H9 (cell line): ENCODE measurements at regions not wholly inside any gene's neighbourhood (a gene's known extent, or its start where the extent isn't known, plus 50 kb on each side); places are given as distances from the start of the nearest gene placed in this dataset.

Source experiments
- DNase-seq: peaks from one replicate; pipeline ENCODE4 v3.0.0-alpha.2; 2017
- H2AFZ ChIP-seq: one replicate; pipeline ENCODE4 v1.6.1; 2013; ENCODE audit warnings: mild to moderate bottlenecking, low read length, control low read depth, moderate library complexity
- H2AK5ac ChIP-seq: 2 replicates; pipeline ENCODE4 v1.6.1; 2013; ENCODE audit warnings: low read length, control low read depth, mixed read lengths; ENCODE audit not compliant: insufficient read length
- H2BK120ac ChIP-seq: one replicate; pipeline ENCODE4 v1.6.1; 2013; ENCODE audit warnings: low read depth, mild to moderate bottlenecking, low read length, control low read depth, inconsistent platforms; ENCODE audit not compliant: poor library complexity, severe bottlenecking
- H2BK12ac ChIP-seq: 2 replicates; pipeline ENCODE4 v1.6.1; 2013; ENCODE audit warnings: low read length, control low read depth, mixed read lengths, low read depth; ENCODE audit not compliant: insufficient read length
- H2BK15ac ChIP-seq: 2 replicates; pipeline ENCODE4 v1.6.1; 2013; ENCODE audit warnings: low read depth, low read length, control low read depth
- H2BK20ac ChIP-seq: one replicate; pipeline ENCODE4 v1.6.1; 2013; ENCODE audit warnings: low read depth, mild to moderate bottlenecking, low read length, control low read depth, inconsistent platforms; ENCODE audit not compliant: poor library complexity, severe bottlenecking
- H2BK5ac ChIP-seq: 2 replicates; pipeline ENCODE4 v1.6.1; 2013; ENCODE audit warnings: low read length, control low read depth, mixed read lengths; ENCODE audit not compliant: insufficient read length
- H3K14ac ChIP-seq: 2 replicates; pipeline ENCODE4 v1.6.1; 2013; ENCODE audit warnings: low read length, control low read depth; ENCODE audit not compliant: insufficient read depth
- H3K18ac ChIP-seq: 2 replicates; pipeline ENCODE4 v1.6.1; 2013; ENCODE audit warnings: low read depth, mild to moderate bottlenecking, mixed read lengths, low read length, control low read depth; ENCODE audit not compliant: insufficient read length
- H3K23ac ChIP-seq: 2 replicates; pipeline ENCODE4 v1.6.1; 2013; ENCODE audit warnings: low read length, control low read depth, mixed read lengths, low read depth; ENCODE audit not compliant: insufficient read length
- H3K23me2 ChIP-seq: 2 replicates; pipeline ENCODE4 v1.6.1; 2013; ENCODE audit warnings: low read depth, mild to moderate bottlenecking, mixed read lengths, low read length, control low read depth; ENCODE audit not compliant: insufficient read length, poor library complexity, severe bottlenecking
- H3K27ac ChIP-seq: 2 replicates; pipeline ENCODE4 v1.5.1; 2013; ENCODE audit warnings: low read length, control low read depth, mixed read lengths, low read depth; ENCODE audit not compliant: insufficient read length
- H3K27me3 ChIP-seq: 2 replicates; pipeline ENCODE4 v1.6.1; 2013; ENCODE audit warnings: low read length, control low read depth, inconsistent platforms; ENCODE audit not compliant: insufficient read depth
- H3K4ac ChIP-seq: 2 replicates; pipeline ENCODE4 v1.6.1; 2013; ENCODE audit warnings: low read depth, mild to moderate bottlenecking, control low read depth, inconsistent platforms, low read length, moderate library complexity
- H3K4me1 ChIP-seq: 2 replicates; pipeline ENCODE4 v1.6.1; 2013; ENCODE audit warnings: low read length, control low read depth, inconsistent platforms; ENCODE audit not compliant: insufficient read depth
- H3K4me2 ChIP-seq: 2 replicates; pipeline ENCODE4 v1.6.1; 2013; ENCODE audit warnings: low read length, control low read depth, mixed read lengths; ENCODE audit not compliant: insufficient read length, insufficient read depth
- H3K56ac ChIP-seq: 2 replicates; pipeline ENCODE4 v1.6.1; 2013; ENCODE audit warnings: low read depth, mild to moderate bottlenecking, mixed read lengths, low read length, control low read depth; ENCODE audit not compliant: insufficient read length
- H3K79me1 ChIP-seq: 2 replicates; pipeline ENCODE4 v1.6.1; 2013; ENCODE audit warnings: low read depth, mild to moderate bottlenecking, moderate library complexity, low read length, control low read depth, inconsistent platforms; ENCODE audit not compliant: insufficient read depth, poor library complexity, severe bottlenecking
- H3K79me2 ChIP-seq: 2 replicates; pipeline ENCODE4 v1.6.1; 2013; ENCODE audit warnings: low read length, control low read depth, inconsistent platforms; ENCODE audit not compliant: insufficient read depth
- H3K9ac ChIP-seq: 2 replicates; pipeline ENCODE4 v1.6.1; 2013; ENCODE audit warnings: low read length, control low read depth, mixed read lengths; ENCODE audit not compliant: insufficient read length; ENCODE audit errors: extremely low read depth
- H3K9me3 ChIP-seq: one replicate; pipeline ENCODE4 v1.6.1; 2013; ENCODE audit warnings: low read depth, low read length, inconsistent platforms; ENCODE audit not compliant: control insufficient read depth
- H3T11ph ChIP-seq: one replicate; pipeline ENCODE4 v1.6.1; 2013; ENCODE audit warnings: mild to moderate bottlenecking, low read length, control low read depth, inconsistent platforms
- H4K20me1 ChIP-seq: one replicate; pipeline ENCODE4 v1.6.1; 2013; ENCODE audit not compliant: control insufficient read depth, insufficient read length, insufficient read depth
- H4K5ac ChIP-seq: 2 replicates; pipeline ENCODE4 v1.6.1; 2013; ENCODE audit warnings: low read depth, mild to moderate bottlenecking, mixed read lengths, low read length, control low read depth; ENCODE audit not compliant: insufficient read length
- H4K8ac ChIP-seq: replicated peaks from 2 replicates; pipeline ENCODE4 v1.6.1; 2013; ENCODE audit warnings: low read length, control low read depth, mixed read lengths, low read depth; ENCODE audit not compliant: insufficient read length
- H4K91ac ChIP-seq: 2 replicates; pipeline ENCODE4 v1.6.1; 2013; ENCODE audit warnings: low read depth, mild to moderate bottlenecking, moderate library complexity, mixed read lengths, low read length, control low read depth; ENCODE audit not compliant: insufficient read length
- H3K27ac Mint-ChIP-seq, 3 experiments: 2 replicates in 2 of 3; 3 replicates in 1 of 3; pipeline ENCODE4 v1.8.0; 2020 to 2021; ENCODE audit warnings: mixed read lengths in 3 of 3, mild to moderate bottlenecking in 1 of 3, moderate library complexity in 1 of 3
- H3K27me3 Mint-ChIP-seq: 2 replicates; pipeline ENCODE4 v1.8.0; 2021; ENCODE audit warnings: low read depth, mild to moderate bottlenecking, moderate library complexity, mixed read lengths
- H3K36me3 Mint-ChIP-seq, 3 experiments: 2 replicates in 2 of 3; 3 replicates in 1 of 3; pipeline ENCODE4 v1.8.0; 2020 to 2021; ENCODE audit warnings: low read depth in 3 of 3, mixed read lengths in 3 of 3; ENCODE audit not compliant: insufficient read depth in 1 of 3
- H3K4me1 Mint-ChIP-seq, 2 experiments: 2 replicates each; pipeline ENCODE4 v1.8.0; 2020; ENCODE audit warnings: mixed read lengths in 2 of 2
- H3K4me3 Mint-ChIP-seq, 2 experiments: 2 replicates in 1 of 2; 3 replicates in 1 of 2; pipeline ENCODE4 v1.8.0; 2020 to 2021; ENCODE audit warnings: mild to moderate bottlenecking in 2 of 2, mixed read lengths in 2 of 2, moderate library complexity in 1 of 2
- H3K9me3 Mint-ChIP-seq, 2 experiments: 2 replicates in 1 of 2; 3 replicates in 1 of 2; pipeline ENCODE4 v1.8.0; 2020; ENCODE audit warnings: mild to moderate bottlenecking in 2 of 2, mixed read lengths in 2 of 2, moderate library complexity in 1 of 2
- CTCF ChIP-seq: fragments of 200-600 bp; sonication (generic); conservative IDR thresholded peaks from 3 replicates; pipeline ENCODE4 v1.8.0; 2021; ENCODE audit warnings: antibody characterized with exemption, mild to moderate bottlenecking
- WGBS: extraction: QIAGEN DNeasy Blood & Tissue Kit; methylation state at CpG from one replicate; pipeline ENCODE4 v1.1.7; 2013; ENCODE audit warnings: missing lambda C conversion rate, low lambda C conversion rate, mixed read lengths; ENCODE audit not compliant: insufficient read length; ENCODE audit errors: extremely low coverage; 5-methylcytosine and 5-hydroxymethylcytosine counted together

- no peak overlapping the region for H3K27ac ChIP-seq
- no peak overlapping the region for H2AK5ac ChIP-seq
- no peak overlapping the region for H3K4me2 ChIP-seq
- no peak overlapping the region for H2BK5ac ChIP-seq
- no peaks in the 10 kb centered on the region for H3K79me2 ChIP-seq
- DNase-seq = no peak
- no peak overlapping the region for H3K14ac ChIP-seq
- H3K9me3 ChIP-seq = no peaks in the 10 kb centered on the region
- H3K23me2 ChIP-seq = no peaks in the 10 kb centered on the region
- Mint-ChIP-seq H3K4me3 (no peak overlapping the region), H3K27me3 (no peaks in the 10 kb centered on the region; the same call in 1 of the 2 replicates), H3K9me3 (peaks cover 15% of the 10 kb centered on the region in 2 experiments), H3K27ac (no peak overlapping the region), H3K4me1 (no peaks in the 10 kb centered on the region), H3K36me3 (peaks cover 2 to 21% (median 11%) of the 10 kb centered on the region in 3 experiments; a peak in 6 of 7 replicates)
- no peaks in the 10 kb centered on the region for H3K27me3 ChIP-seq
- no peak overlapping the region for H3T11ph ChIP-seq
- H3K4ac ChIP-seq = no peak overlapping the region
- no peak overlapping the region for H3K23ac ChIP-seq
- H2BK20ac ChIP-seq = no peak overlapping the region
- no peak overlapping the region for H2BK15ac ChIP-seq
- WGBS = no CpG with 5 or more reads among the region's 35 CpGs
- no peak overlapping the region for H2BK120ac ChIP-seq
- H4K8ac ChIP-seq = no peak overlapping the region
- no peak overlapping the region for H3K56ac ChIP-seq
- no peak for TF ChIP-seq CTCF
- no peak overlapping the region for H4K91ac ChIP-seq
- no peak overlapping the region for H2BK12ac ChIP-seq
- no peaks in the 10 kb centered on the region for H4K20me1 ChIP-seq
- H3K18ac ChIP-seq = no peak overlapping the region
- no peaks in the 10 kb centered on the region for H3K79me1 ChIP-seq
- no peak overlapping the region for H2AFZ ChIP-seq
- no peak overlapping the region for H4K5ac ChIP-seq
- H3K4me1 ChIP-seq = no peaks in the 10 kb centered on the region
- no peak overlapping the region for H3K9ac ChIP-seq
Observed at GRCh38 chr11:104564921-104565582, 333.2 kb downstream of the CASP12 start.
